PC-3 (cell line): ENCODE measurements at regions not wholly inside any gene's neighbourhood (a gene's known extent, or its start where the extent isn't known, plus 50 kb on each side); places are given as distances from the start of the nearest gene placed in this dataset.

Source experiments
- ATAC-seq: fragments of 200-7000 bp; cut with Tn5 transposase; 2 replicates; pipeline ENCODE4 v1.9.1; 2020; ENCODE audit warnings: mild to moderate bottlenecking, moderate library complexity
- BruUV-seq: library from RNA; stranded (reverse); fragments of 400-500 nt; replicated peaks from 2 replicates; lab custom pipeline; 2021; lab: Mats Ljungman, UMichigan
- CTCF ChIA-PET: fragments of 300-600 bp; sonication (Branson Sonifier 250); formaldehyde crosslinking; loops from one replicate; lab custom pipeline; 2022; ENCODE audit warnings: antibody characterized with exemption; lab: Charles Lee
- POLR2A ChIA-PET: fragments of 300-600 bp; sonication (Branson Sonifier 250); formaldehyde crosslinking; loops from one replicate; lab custom pipeline; 2022; ENCODE audit warnings: antibody characterized with exemption; ENCODE audit not compliant: unreplicated experiment; lab: Charles Lee
- DNase-seq: peaks from one replicate; pipeline ENCODE4 v3.0.0-alpha.2; 2015
- H2AFZ ChIP-seq: fragments of 300-600 bp; sonication (generic); 2 replicates; pipeline ENCODE4 v1.6.0; 2016; ENCODE audit warnings: antibody characterized with exemption, low read length
- H3F3A ChIP-seq: fragments of 300-600 bp; sonication (generic); one replicate; pipeline ENCODE4 v1.6.0; 2017; ENCODE audit warnings: antibody characterized with exemption, low read length, control low read depth, mild to moderate bottlenecking; ENCODE audit not compliant: unreplicated experiment
- H3K27ac ChIP-seq: fragments of 300-600 bp; sonication (generic); 2 replicates; pipeline ENCODE4 v1.5.1; 2016; ENCODE audit warnings: mild to moderate bottlenecking, low read length
- H3K27me3 ChIP-seq: fragments of 300-600 bp; sonication (generic); 2 replicates; pipeline ENCODE4 v1.6.1; 2016; ENCODE audit warnings: low read length, mixed read lengths
- H3K36me3 ChIP-seq: fragments of 300-600 bp; sonication (generic); 2 replicates; pipeline ENCODE4 v1.6.1; 2016; ENCODE audit warnings: low read depth, mixed run types, low read length, mixed read lengths
- H3K4me1 ChIP-seq: fragments of 300-600 bp; sonication (generic); 2 replicates; pipeline ENCODE4 v1.5.1; 2016; ENCODE audit warnings: low read length; ENCODE audit not compliant: insufficient read depth
- H3K4me2 ChIP-seq: fragments of 300-600 bp; sonication (generic); 2 replicates; pipeline ENCODE4 v1.6.0; 2016; ENCODE audit warnings: low read length
- H3K4me3 ChIP-seq: fragments of 300-600 bp; sonication (generic); 2 replicates; pipeline ENCODE4 v1.5.1; 2016; ENCODE audit warnings: mild to moderate bottlenecking, low read length, mixed read lengths
- H3K79me2 ChIP-seq: fragments of 300-600 bp; sonication (generic); 2 replicates; pipeline ENCODE4 v1.6.1; 2017; ENCODE audit warnings: low read length, mixed read lengths
- H3K9ac ChIP-seq: fragments of 300-600 bp; sonication (generic); 2 replicates; pipeline ENCODE4 v1.6.0; 2016; ENCODE audit warnings: mild to moderate bottlenecking, low read length
- H3K9me2 ChIP-seq: fragments of 300-600 bp; sonication (generic); replicated peaks from 2 replicates; pipeline ENCODE4 v1.6.1; 2016; ENCODE audit warnings: mixed run types, low read length, mixed read lengths
- H3K9me3 ChIP-seq: fragments of 300-600 bp; sonication (generic); 2 replicates; pipeline ENCODE4 v1.6.1; 2016; ENCODE audit warnings: low read length, mixed read lengths
- H4K20me1 ChIP-seq: fragments of 300-600 bp; sonication (generic); 2 replicates; pipeline ENCODE4 v1.6.1; 2016; ENCODE audit warnings: low read length, mixed read lengths
- EZH2 ChIP-seq: fragments of 300-600 bp; sonication (generic); IDR thresholded peaks from one replicate; pipeline ENCODE4 v1.6.1; 2017; ENCODE audit warnings: antibody characterized with exemption, mild to moderate bottlenecking, low read length; ENCODE audit not compliant: unreplicated experiment
- EZH2phosphoT487 ChIP-seq: fragments of 300-600 bp; sonication (generic); IDR thresholded peaks from 2 replicates; pipeline ENCODE4 v1.6.1; 2018; ENCODE audit warnings: mild to moderate bottlenecking, antibody characterized with exemption, low read length, borderline replicate concordance
- intact Hi-C: fragments of 100-400 bp; cut with micrococcal nuclease; formaldehyde crosslinking; loops from 2 replicates; pipeline ENCODE4 v1.9.0; 2023
- TF ChIP-seq, protein P1 (sequence below): fragments of 300-600 bp; sonication (generic); conservative IDR thresholded peaks from 2 replicates; pipeline ENCODE4 v1.5.1; 2017; ENCODE audit warnings: antibody characterized with exemption, low read depth, mild to moderate bottlenecking, low read length

GRCh38 chr2:138107288-138107687, 143.0 kb downstream of the HNMT start:
- ChIA-PET POLR2A (no interaction called here), CTCF (no interaction called here)
- H3K9me3 ChIP-seq: no peaks in the 10 kb centered on the region
- BruUV-seq: no TSS peak
- H3K9me2 ChIP-seq: no peaks in the 10 kb centered on the region
- no peaks in the 10 kb centered on the region for H3K36me3 ChIP-seq
- intact Hi-C loops: no loop called here
- peaks cover 14% of the 10 kb centered on the region for H3K4me1 ChIP-seq
- DNase-seq: peak; percentile 79
- peak overlapping the region; percentile 43 for H3K4me2 ChIP-seq
- no peaks in the 10 kb centered on the region for H4K20me1 ChIP-seq
- H3K9ac ChIP-seq: no peak overlapping the region
- no peak overlapping the region for H3K4me3 ChIP-seq
- peak; percentile 99 for ATAC-seq
- no peaks in the 10 kb centered on the region for H3K79me2 ChIP-seq
- TF ChIP-seq EZH2 (no peak), EZH2phosphoT487 (no peak)
- TF ChIP-seq, protein P1, sequence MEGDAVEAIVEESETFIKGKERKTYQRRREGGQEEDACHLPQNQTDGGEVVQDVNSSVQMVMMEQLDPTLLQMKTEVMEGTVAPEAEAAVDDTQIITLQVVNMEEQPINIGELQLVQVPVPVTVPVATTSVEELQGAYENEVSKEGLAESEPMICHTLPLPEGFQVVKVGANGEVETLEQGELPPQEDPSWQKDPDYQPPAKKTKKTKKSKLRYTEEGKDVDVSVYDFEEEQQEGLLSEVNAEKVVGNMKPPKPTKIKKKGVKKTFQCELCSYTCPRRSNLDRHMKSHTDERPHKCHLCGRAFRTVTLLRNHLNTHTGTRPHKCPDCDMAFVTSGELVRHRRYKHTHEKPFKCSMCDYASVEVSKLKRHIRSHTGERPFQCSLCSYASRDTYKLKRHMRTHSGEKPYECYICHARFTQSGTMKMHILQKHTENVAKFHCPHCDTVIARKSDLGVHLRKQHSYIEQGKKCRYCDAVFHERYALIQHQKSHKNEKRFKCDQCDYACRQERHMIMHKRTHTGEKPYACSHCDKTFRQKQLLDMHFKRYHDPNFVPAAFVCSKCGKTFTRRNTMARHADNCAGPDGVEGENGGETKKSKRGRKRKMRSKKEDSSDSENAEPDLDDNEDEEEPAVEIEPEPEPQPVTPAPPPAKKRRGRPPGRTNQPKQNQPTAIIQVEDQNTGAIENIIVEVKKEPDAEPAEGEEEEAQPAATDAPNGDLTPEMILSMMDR: no peak
- no peaks in the 10 kb centered on the region for H3F3A ChIP-seq
- no peak overlapping the region for H2AFZ ChIP-seq
- H3K27me3 ChIP-seq: no peaks in the 10 kb centered on the region
- H3K27ac ChIP-seq: peak overlapping the region; percentile 15; the same call in 1 of the 2 replicates

DNA sequence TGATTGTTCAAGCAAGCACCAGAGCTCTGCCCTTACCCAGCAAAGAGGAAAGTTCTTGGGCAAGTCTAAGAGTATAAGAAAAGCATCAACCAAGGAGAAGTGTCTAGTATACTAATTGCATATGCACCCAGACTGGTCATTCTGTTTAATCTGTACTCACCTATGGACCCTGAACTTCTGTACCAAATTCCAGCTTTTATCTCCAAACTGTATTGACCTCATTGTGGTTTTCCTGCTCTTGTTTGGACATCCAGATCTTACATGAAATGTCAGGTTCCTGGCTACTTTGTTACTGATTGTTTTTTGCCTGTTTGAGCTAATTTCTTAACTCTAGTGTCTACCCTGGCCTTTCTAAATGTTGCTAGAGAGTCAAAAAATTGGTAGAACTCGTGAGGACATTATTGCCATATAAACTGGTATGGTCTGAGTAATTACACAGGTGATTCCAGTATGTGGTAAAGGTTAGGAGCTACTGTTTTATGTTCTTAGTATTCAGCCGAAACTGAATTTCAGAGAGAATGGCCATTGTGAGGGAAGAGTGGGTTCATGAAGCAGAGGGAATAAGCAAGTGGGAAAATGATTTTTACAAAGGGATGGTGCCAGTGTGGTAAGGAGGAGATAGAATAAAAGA, 146.3 kb downstream of the HNMT start:
- H3K4me1 ChIP-seq: peaks cover 19% of the 10 kb centered on the region
- H3K79me2 ChIP-seq: no peaks in the 10 kb centered on the region
- ChIA-PET POLR2A (interaction anchor here (0.6 kb wide), 1 partner anchor 129 kb away, joined by 4 read pairs; no protein-coding TSS in a partner anchor), CTCF (no interaction called here)
- no peak overlapping the region for H2AFZ ChIP-seq
- H3K4me3 ChIP-seq: no peak overlapping the region
- H3K9me2 ChIP-seq: no peaks in the 10 kb centered on the region
- intact Hi-C loops: no loop called here
- no peaks in the 10 kb centered on the region for H3K27me3 ChIP-seq
- no peaks in the 10 kb centered on the region for H3K36me3 ChIP-seq
- no peaks in the 10 kb centered on the region for H3K9me3 ChIP-seq
- ATAC-seq: no peak
- H3F3A ChIP-seq: no peaks in the 10 kb centered on the region
- TF ChIP-seq EZH2phosphoT487 (no peak), EZH2 (no peak)
- TF ChIP-seq, protein P1: no peak
- no peak overlapping the region for H3K27ac ChIP-seq
- no peak overlapping the region for H3K9ac ChIP-seq
- DNase-seq: no peak
- H4K20me1 ChIP-seq: no peaks in the 10 kb centered on the region
- H3K4me2 ChIP-seq: no peak overlapping the region
- BruUV-seq: no TSS peak

GRCh38 chr2:138112536-138112935, 148.3 kb downstream of the HNMT start:
- no peaks in the 10 kb centered on the region for H3K79me2 ChIP-seq
- ChIA-PET CTCF (no interaction called here), POLR2A (no interaction called here)
- no peaks in the 10 kb centered on the region for H4K20me1 ChIP-seq
- intact Hi-C loops: no loop called here
- H3K9me3 ChIP-seq: no peaks in the 10 kb centered on the region
- no peak overlapping the region for H3K9ac ChIP-seq
- H3K4me3 ChIP-seq: no peak overlapping the region
- no peak overlapping the region for H2AFZ ChIP-seq
- no peaks in the 10 kb centered on the region for H3K27me3 ChIP-seq
- no peak for TF ChIP-seq EZH2
- TF ChIP-seq EZH2phosphoT487: no peak
- TF ChIP-seq, protein P1: no peak
- H3K9me2 ChIP-seq: no peaks in the 10 kb centered on the region
- H3K4me2 ChIP-seq: no peak overlapping the region
- no peaks in the 10 kb centered on the region for H3K36me3 ChIP-seq
- no peaks in the 10 kb centered on the region for H3F3A ChIP-seq
- BruUV-seq: no TSS peak
- H3K27ac ChIP-seq: no peak overlapping the region
- H3K4me1 ChIP-seq: peaks cover 9% of the 10 kb centered on the region
- ATAC-seq: peak; percentile 58
- peak; percentile 30 for DNase-seq
